Mesendoderm (in vitro differentiated cells): ENCODE measurements at regions not wholly inside any gene's neighbourhood (a gene's known extent, or its start where the extent isn't known, plus 50 kb on each side); places are given as distances from the start of the nearest gene placed in this dataset.

Experiments used
- DNase-seq: peaks from one replicate; pipeline ENCODE4 v3.0.0; 2013
- H2AK5ac ChIP-seq: 2 replicates; pipeline ENCODE4 v1.6.1; 2013; ENCODE audit warnings: low read length, inconsistent platforms
- H2BK120ac ChIP-seq: 2 replicates; pipeline ENCODE4 v1.6.1; 2013; ENCODE audit warnings: low read depth, mild to moderate bottlenecking, low read length, moderate library complexity, mixed read lengths
- H2BK15ac ChIP-seq: replicated peaks from 2 replicates; pipeline ENCODE4 v1.6.1; 2013; ENCODE audit warnings: low read depth, mild to moderate bottlenecking, moderate library complexity
- H2BK5ac ChIP-seq: 2 replicates; pipeline ENCODE4 v1.6.1; 2013; ENCODE audit warnings: low read length, inconsistent platforms
- H3K18ac ChIP-seq: 2 replicates; pipeline ENCODE4 v1.6.1; 2013; ENCODE audit warnings: mild to moderate bottlenecking, low read length, mixed read lengths
- H3K23ac ChIP-seq: one replicate; pipeline ENCODE4 v1.6.1; 2013; ENCODE audit warnings: low read length
- H3K27ac ChIP-seq: 2 replicates; pipeline ENCODE4 v1.5.1; 2013; ENCODE audit warnings: low read depth, mild to moderate bottlenecking, inconsistent platforms, low read length, moderate library complexity
- H3K27me3 ChIP-seq: 2 replicates; pipeline ENCODE4 v1.6.1; 2013; ENCODE audit warnings: low read length, control low read depth, mild to moderate bottlenecking, inconsistent platforms; ENCODE audit not compliant: insufficient read depth, poor library complexity
- H3K36me3 ChIP-seq: 2 replicates; pipeline ENCODE4 v1.6.1; 2013; ENCODE audit warnings: low read length, inconsistent platforms; ENCODE audit not compliant: control insufficient read depth, insufficient read depth
- H3K4ac ChIP-seq: one replicate; pipeline ENCODE4 v1.6.1; 2013; ENCODE audit warnings: low read depth, mild to moderate bottlenecking, low read length, moderate library complexity
- H3K4me1 ChIP-seq: 2 replicates; pipeline ENCODE4 v1.6.1; 2013; ENCODE audit warnings: low read depth, low read length, inconsistent platforms; ENCODE audit not compliant: control insufficient read depth
- H3K4me2 ChIP-seq: 2 replicates; pipeline ENCODE4 v1.6.1; 2013; ENCODE audit warnings: low read length
- H3K4me3 ChIP-seq: 2 replicates; pipeline ENCODE4 v1.5.1; 2013; ENCODE audit warnings: mild to moderate bottlenecking, low read length
- H3K56ac ChIP-seq: one replicate; pipeline ENCODE4 v1.6.1; 2013; ENCODE audit warnings: low read length
- H3K79me1 ChIP-seq: 2 replicates; pipeline ENCODE4 v1.6.1; 2013; ENCODE audit warnings: low read length, inconsistent platforms
- H3K79me2 ChIP-seq: 2 replicates; pipeline ENCODE4 v1.6.1; 2013; ENCODE audit warnings: mild to moderate bottlenecking, low read length; ENCODE audit not compliant: control insufficient read depth, insufficient read depth
- H3K9ac ChIP-seq: 2 replicates; pipeline ENCODE4 v1.6.1; 2013; ENCODE audit warnings: low read length, inconsistent platforms
- H4K5ac ChIP-seq: one replicate; pipeline ENCODE4 v1.6.1; 2013; ENCODE audit warnings: low read length
- H4K8ac ChIP-seq: one replicate; pipeline ENCODE4 v1.6.1; 2013; ENCODE audit warnings: low read depth, mild to moderate bottlenecking, control low read depth, low read length, moderate library complexity
- WGBS: extraction: QIAGEN DNeasy Blood & Tissue Kit; methylation state at CpG from one replicate; pipeline ENCODE4 v1.1.7; 2013; ENCODE audit warnings: low lambda C conversion rate, missing lambda C conversion rate; ENCODE audit not compliant: insufficient coverage; ENCODE audit errors: extremely low coverage; 5-methylcytosine and 5-hydroxymethylcytosine counted together

- H3K27me3 ChIP-seq, result no peaks in the 10 kb centered on the region
- H3K36me3 ChIP-seq, result no peaks in the 10 kb centered on the region
- no peak overlapping the region for H3K27ac ChIP-seq
- H3K23ac ChIP-seq, result no peak overlapping the region
- H3K4me1 ChIP-seq, result no peaks in the 10 kb centered on the region
- H2AK5ac ChIP-seq, result no peak overlapping the region
- H4K5ac ChIP-seq, result no peak overlapping the region
- no peaks in the 10 kb centered on the region for H3K79me1 ChIP-seq
- no peak overlapping the region for H2BK15ac ChIP-seq
- H3K56ac ChIP-seq, result no peak overlapping the region
- no peak overlapping the region for H4K8ac ChIP-seq
- H3K18ac ChIP-seq, result no peak overlapping the region
- H3K4ac ChIP-seq, result no peak overlapping the region
- DNase-seq, result peak; percentile 87
- H3K4me2 ChIP-seq, result no peak overlapping the region
- no peak overlapping the region for H2BK120ac ChIP-seq
- H3K9ac ChIP-seq, result no peak overlapping the region
- no CpG with 5 or more reads among the region's 6 CpGs for WGBS
- no peaks in the 10 kb centered on the region for H3K79me2 ChIP-seq
- no peak overlapping the region for H3K4me3 ChIP-seq
- H2BK5ac ChIP-seq, result no peak overlapping the region
These were observed 433.7 kb upstream of the PFKP start for GRCh38 chr10:2633630-2634029.

GRCh38 chr10:2631557-2632205 is 435.7 kb upstream of the PFKP start:
- WGBS, result no CpG with 5 or more reads among the region's 11 CpGs
- H3K9ac ChIP-seq, result no peak overlapping the region
- no peak overlapping the region for H4K8ac ChIP-seq

GRCh38 chr10:2628705-2629104 is 438.6 kb upstream of the PFKP start:
- H3K56ac ChIP-seq, result no peak overlapping the region
- H3K4ac ChIP-seq, result no peak overlapping the region
- H3K27ac ChIP-seq, result no peak overlapping the region
- no CpG with 5 or more reads among the region's 6 CpGs for WGBS
- no peak overlapping the region for H2BK5ac ChIP-seq
- no peak overlapping the region for H2AK5ac ChIP-seq
- H3K23ac ChIP-seq, result no peak overlapping the region
- H3K79me2 ChIP-seq, result no peaks in the 10 kb centered on the region
- no peak overlapping the region for H2BK120ac ChIP-seq
- H3K18ac ChIP-seq, result no peak overlapping the region
- H3K4me1 ChIP-seq, result peaks cover 4% of the 10 kb centered on the region
- H3K4me3 ChIP-seq, result no peak overlapping the region
- no peak overlapping the region for H3K9ac ChIP-seq
- H3K36me3 ChIP-seq, result no peaks in the 10 kb centered on the region
- no peak overlapping the region for H2BK15ac ChIP-seq
- no peak overlapping the region for H3K4me2 ChIP-seq
- DNase-seq, result no peak
- no peak overlapping the region for H4K8ac ChIP-seq
- no peaks in the 10 kb centered on the region for H3K79me1 ChIP-seq
- no peak overlapping the region for H4K5ac ChIP-seq
- no peaks in the 10 kb centered on the region for H3K27me3 ChIP-seq

More at GRCh38 chr10:2631557-2632205, 435.7 kb upstream of the PFKP start:
- H3K79me1 ChIP-seq, result no peaks in the 10 kb centered on the region
- no peak overlapping the region for H3K4me2 ChIP-seq
- DNase-seq, result no peak
- no peak overlapping the region for H2BK5ac ChIP-seq
- no peak overlapping the region for H4K5ac ChIP-seq
- H3K18ac ChIP-seq, result no peak overlapping the region
- H3K23ac ChIP-seq, result no peak overlapping the region
- no peak overlapping the region for H3K27ac ChIP-seq
- no peaks in the 10 kb centered on the region for H3K36me3 ChIP-seq
- H3K4me3 ChIP-seq, result no peak overlapping the region
- H2AK5ac ChIP-seq, result no peak overlapping the region
- H3K56ac ChIP-seq, result no peak overlapping the region
- H2BK120ac ChIP-seq, result no peak overlapping the region
- H2BK15ac ChIP-seq, result no peak overlapping the region
- no peak overlapping the region for H3K4ac ChIP-seq
- H3K79me2 ChIP-seq, result no peaks in the 10 kb centered on the region
- H3K27me3 ChIP-seq, result no peaks in the 10 kb centered on the region
- peaks cover 4% of the 10 kb centered on the region for H3K4me1 ChIP-seq

- H3K79me2 ChIP-seq, result no peaks in the 10 kb centered on the region
- H3K4ac ChIP-seq, result no peak overlapping the region
- no peak overlapping the region for H3K4me3 ChIP-seq
- no peak overlapping the region for H2BK5ac ChIP-seq
- H2AK5ac ChIP-seq, result no peak overlapping the region
- H3K36me3 ChIP-seq, result no peaks in the 10 kb centered on the region
- H3K4me2 ChIP-seq, result no peak overlapping the region
- no peak overlapping the region for H3K18ac ChIP-seq
- WGBS, result no CpG with 5 or more reads among the region's 1 CpG
- no peak overlapping the region for H2BK15ac ChIP-seq
- H4K8ac ChIP-seq, result no peak overlapping the region
- H3K79me1 ChIP-seq, result no peaks in the 10 kb centered on the region
- no peak overlapping the region for H4K5ac ChIP-seq
- H3K4me1 ChIP-seq, result peaks cover 4% of the 10 kb centered on the region
- no peaks in the 10 kb centered on the region for H3K27me3 ChIP-seq
- no peak overlapping the region for H3K9ac ChIP-seq
- peak; percentile 39 for DNase-seq
- H3K56ac ChIP-seq, result no peak overlapping the region
- H3K27ac ChIP-seq, result no peak overlapping the region
- H3K23ac ChIP-seq, result no peak overlapping the region
- no peak overlapping the region for H2BK120ac ChIP-seq
These were observed 439.4 kb upstream of the PFKP start for GRCh38 chr10:2627969-2628368.

GRCh38 chr10:2625094-2625493 is 442.3 kb upstream of the PFKP start:
- no peak overlapping the region for H3K4ac ChIP-seq
- WGBS, result no CpG with 5 or more reads among the region's 10 CpGs
- H2AK5ac ChIP-seq, result no peak overlapping the region
- H3K4me1 ChIP-seq, result peaks cover 7% of the 10 kb centered on the region
- H3K4me2 ChIP-seq, result no peak overlapping the region
- no peak overlapping the region for H3K18ac ChIP-seq
- H3K9ac ChIP-seq, result no peak overlapping the region
- H3K4me3 ChIP-seq, result no peak overlapping the region
- H4K5ac ChIP-seq, result no peak overlapping the region
- H4K8ac ChIP-seq, result no peak overlapping the region
- no peak overlapping the region for H2BK15ac ChIP-seq
- H3K36me3 ChIP-seq, result no peaks in the 10 kb centered on the region
- no peak for DNase-seq
- no peak overlapping the region for H3K56ac ChIP-seq
- H2BK120ac ChIP-seq, result no peak overlapping the region
- H3K79me2 ChIP-seq, result no peaks in the 10 kb centered on the region
- no peak overlapping the region for H3K23ac ChIP-seq
- no peaks in the 10 kb centered on the region for H3K27me3 ChIP-seq
- no peaks in the 10 kb centered on the region for H3K79me1 ChIP-seq
- H3K27ac ChIP-seq, result no peak overlapping the region
- H2BK5ac ChIP-seq, result no peak overlapping the region

- no peak overlapping the region for H2BK120ac ChIP-seq
- H3K79me1 ChIP-seq, result no peaks in the 10 kb centered on the region
- no peak overlapping the region for H3K27ac ChIP-seq
- DNase-seq, result no peak
- H3K4ac ChIP-seq, result no peak overlapping the region
- H3K56ac ChIP-seq, result no peak overlapping the region
- no peaks in the 10 kb centered on the region for H3K79me2 ChIP-seq
- H3K4me3 ChIP-seq, result no peak overlapping the region
- no peak overlapping the region for H3K23ac ChIP-seq
- H2AK5ac ChIP-seq, result no peak overlapping the region
- peaks cover 7% of the 10 kb centered on the region for H3K4me1 ChIP-seq
- no peak overlapping the region for H4K5ac ChIP-seq
- no CpG with 5 or more reads among the region's 12 CpGs for WGBS
- no peak overlapping the region for H3K18ac ChIP-seq
- no peak overlapping the region for H2BK15ac ChIP-seq
- H4K8ac ChIP-seq, result no peak overlapping the region
- H3K4me2 ChIP-seq, result no peak overlapping the region
- no peaks in the 10 kb centered on the region for H3K36me3 ChIP-seq
- H3K27me3 ChIP-seq, result no peaks in the 10 kb centered on the region
- no peak overlapping the region for H3K9ac ChIP-seq
- H2BK5ac ChIP-seq, result no peak overlapping the region
These were observed 443.6 kb upstream of the PFKP start for GRCh38 chr10:2623675-2624274.
